Spinal cord (tissue), 9 donors: ENCODE measurements at regions not wholly inside any gene's neighbourhood (a gene's known extent, or its start where the extent isn't known, plus 50 kb on each side); places are given as distances from the start of the nearest gene placed in this dataset.

ENCODE experiments used
- DNase-seq, 6 donors: peaks; one replicate each; pipeline versions ENCODE4 v3.0.0 to v3.0.0-alpha.2; 2013 to 2015; ENCODE audit warnings: low spot score in 6 of 6, low read depth in 4 of 6
- H3K27ac ChIP-seq: one replicate; pipeline ENCODE4 v1.5.1; 2013; ENCODE audit warnings: low read depth, low read length, control low read depth
- H3K27me3 ChIP-seq: one replicate; pipeline ENCODE4 v1.6.1; 2013; ENCODE audit warnings: low read length; ENCODE audit not compliant: control insufficient read depth, insufficient read depth
- H3K36me3 ChIP-seq: one replicate; pipeline ENCODE4 v1.6.1; 2013; ENCODE audit warnings: low read length; ENCODE audit not compliant: control insufficient read depth, insufficient read depth
- H3K4me1 ChIP-seq: one replicate; pipeline ENCODE4 v1.6.1; 2013; ENCODE audit warnings: low read length; ENCODE audit not compliant: control insufficient read depth, insufficient read depth
- H3K4me3 ChIP-seq: one replicate; pipeline ENCODE4 v1.5.1; 2013; ENCODE audit warnings: low read depth, low read length, control low read depth
- H3K9me3 ChIP-seq: one replicate; pipeline ENCODE4 v1.6.1; 2013; ENCODE audit warnings: low read length; ENCODE audit not compliant: control insufficient read depth, insufficient read depth
- WGBS: methylation state at CpG from one replicate; pipeline ENCODE4 v1.1.5; 2013; ENCODE audit warnings: missing lambda C conversion rate; ENCODE audit not compliant: insufficient coverage; 5-methylcytosine and 5-hydroxymethylcytosine counted together
- donor health status: healthy.

DNA sequence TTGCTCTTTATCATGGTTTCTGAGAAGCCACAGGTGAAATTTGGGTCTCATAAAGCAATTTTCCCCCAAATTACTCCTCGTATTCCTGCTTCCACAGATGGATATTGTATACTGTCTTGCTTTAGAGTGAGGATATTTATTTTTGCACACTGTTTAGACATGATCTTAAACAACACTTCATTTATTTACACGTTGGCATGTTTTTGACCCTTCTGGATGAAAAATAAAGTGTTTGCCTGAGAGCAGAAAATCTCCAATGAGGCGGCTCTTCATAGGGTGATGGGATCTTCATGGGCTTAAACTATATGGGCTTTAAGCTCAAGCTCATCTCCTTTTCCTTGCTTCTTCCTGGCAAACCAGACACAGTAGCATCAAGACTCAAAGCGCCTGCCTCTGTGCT, 148.4 kb downstream of the MACROH2A1 start:
- 100% methylated on average over 1 of the region's 4 CpGs for WGBS

DNA sequence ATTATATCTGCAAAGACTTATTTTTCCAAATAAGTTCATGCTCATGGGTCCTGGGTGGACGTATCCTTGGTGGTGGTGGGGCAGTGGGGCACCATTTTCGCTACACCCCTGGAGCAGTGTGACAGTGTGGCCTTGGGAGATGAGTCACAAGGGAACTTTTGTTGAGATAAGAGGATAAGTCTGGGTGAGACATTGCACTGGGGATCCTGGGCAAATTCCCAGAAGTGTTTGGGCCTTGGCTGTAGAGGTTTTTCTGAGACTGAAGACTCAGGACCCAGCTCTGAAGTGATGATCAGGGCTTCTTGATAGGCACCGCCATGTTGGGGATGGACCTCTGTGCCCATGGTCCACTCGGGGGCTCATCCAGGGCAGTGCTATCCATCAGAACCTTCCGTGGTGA, 149.4 kb downstream of the MACROH2A1 start:
- Histone ChIP-seq H3K27ac (no peak overlapping the region), H3K36me3 (no peaks in the 10 kb centered on the region), H3K4me1 (peaks cover 11% of the 10 kb centered on the region), H3K27me3 (no peaks in the 10 kb centered on the region), H3K9me3 (no peaks in the 10 kb centered on the region), H3K4me3 (no peak overlapping the region)
- no peak for DNase-seq
- WGBS, result 94% methylated on average over 5 of the region's 5 CpGs

More for the DNA sequence above, 148.4 kb downstream of the MACROH2A1 start:
- H3K27ac ChIP-seq, result no peak overlapping the region
- no peaks in the 10 kb centered on the region for H3K27me3 ChIP-seq
- H3K9me3 ChIP-seq, result no peaks in the 10 kb centered on the region
- H3K36me3 ChIP-seq, result no peaks in the 10 kb centered on the region
- H3K4me3 ChIP-seq, result no peak overlapping the region
- no peak for DNase-seq
- peaks cover 11% of the 10 kb centered on the region for H3K4me1 ChIP-seq

DNA sequence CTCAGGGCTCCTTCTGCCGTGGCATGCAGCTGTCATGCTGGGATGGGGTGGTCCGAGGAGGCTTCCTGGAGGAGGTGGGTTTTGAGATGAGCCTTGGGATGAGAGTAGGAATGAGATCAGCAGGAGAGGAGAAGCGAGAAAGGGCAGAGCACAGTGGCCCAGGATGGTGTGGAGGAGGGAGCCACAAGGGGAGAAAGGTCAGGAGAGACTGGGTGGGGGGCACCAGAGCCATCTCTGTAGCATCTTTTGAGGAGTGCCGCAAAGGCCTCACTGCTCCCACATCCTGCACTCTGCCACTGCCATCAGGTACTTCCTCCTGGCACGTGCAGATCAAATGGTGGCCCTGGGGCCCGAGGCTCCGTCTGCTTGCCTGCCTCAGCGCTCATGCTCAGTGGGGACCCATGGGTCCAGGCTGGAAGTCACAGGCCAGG, 150.2 kb downstream of the MACROH2A1 start:
- Histone ChIP-seq H3K27ac (no peak overlapping the region), H3K36me3 (no peaks in the 10 kb centered on the region), H3K4me3 (no peak overlapping the region), H3K9me3 (no peaks in the 10 kb centered on the region), H3K4me1 (peaks cover 16% of the 10 kb centered on the region), H3K27me3 (no peaks in the 10 kb centered on the region)
- no peak for DNase-seq
- WGBS, result 86% methylated on average over 8 of the region's 8 CpGs

DNA sequence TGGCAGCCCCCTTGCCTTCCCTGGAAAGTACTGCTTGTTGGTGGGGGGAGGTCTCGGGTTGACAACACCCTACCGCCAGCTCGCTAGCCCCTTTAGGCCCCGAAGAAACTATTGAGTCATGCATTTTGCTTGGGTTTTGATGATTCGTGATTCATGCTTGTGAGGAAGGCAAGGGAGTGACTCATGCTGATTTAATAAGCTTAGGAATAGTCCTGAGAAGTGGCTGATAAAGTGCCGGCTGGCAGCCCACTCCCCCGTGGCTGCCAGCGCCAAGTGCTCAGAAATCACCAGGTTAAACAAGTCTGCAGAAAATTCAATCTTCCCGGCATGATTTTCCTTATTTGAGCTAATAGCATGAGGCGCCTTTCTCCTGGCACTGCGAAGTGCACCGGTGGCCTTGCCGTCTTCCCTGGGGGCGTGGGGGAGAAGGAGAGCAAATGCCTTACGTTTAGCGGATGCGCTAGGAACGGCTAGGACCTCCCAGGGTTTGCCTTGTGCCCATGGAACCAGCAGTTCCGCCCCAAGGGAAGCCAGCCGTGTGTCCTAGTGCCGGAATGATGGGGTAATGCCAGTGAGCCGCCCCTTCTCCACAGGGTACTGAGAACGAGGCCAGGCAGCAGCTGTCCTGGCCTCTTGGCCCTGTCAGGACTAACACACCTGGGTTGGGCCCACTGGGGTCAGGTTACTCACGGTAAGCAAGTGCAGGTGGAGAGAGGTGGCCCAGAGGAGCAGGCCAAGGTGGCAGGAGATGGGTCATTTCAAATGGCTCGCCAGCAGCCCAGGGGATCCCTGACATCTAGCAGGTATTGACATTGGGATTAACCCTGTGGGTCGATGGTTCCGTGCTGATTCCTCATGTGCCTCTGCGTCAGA, 151.9 kb downstream of the MACROH2A1 start:
- no peak overlapping the region for H3K4me3 ChIP-seq
- 69% methylated on average over 24 of the region's 28 CpGs for WGBS
- peak in 1 of 6 donors; percentile 61 for DNase-seq
- no peaks in the 10 kb centered on the region for H3K36me3 ChIP-seq
- H3K27me3 ChIP-seq, result no peaks in the 10 kb centered on the region
- no peak overlapping the region for H3K27ac ChIP-seq
- no peaks in the 10 kb centered on the region for H3K9me3 ChIP-seq
- H3K4me1 ChIP-seq, result peaks cover 28% of the 10 kb centered on the region

DNA sequence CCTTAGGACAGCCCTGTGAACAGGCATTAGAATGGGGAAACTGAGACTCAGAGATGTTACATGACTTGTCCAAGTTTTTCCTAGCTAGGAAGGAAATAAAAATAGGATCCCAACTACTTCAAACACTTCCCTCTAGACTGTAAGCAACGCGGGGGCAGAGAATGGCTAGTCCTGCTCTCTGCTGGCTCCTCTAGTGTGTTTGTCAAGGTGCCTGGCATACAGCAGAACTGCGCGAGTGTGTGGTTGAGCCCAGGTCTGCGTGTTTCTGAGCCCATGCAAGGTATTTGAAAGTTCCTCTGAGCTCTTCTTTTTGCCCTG, 152.5 kb downstream of the MACROH2A1 start:
- no peak overlapping the region for H3K27ac ChIP-seq
- peaks cover 34% of the 10 kb centered on the region for H3K4me1 ChIP-seq
- DNase-seq, result no peak
- no peaks in the 10 kb centered on the region for H3K9me3 ChIP-seq
- WGBS, result 85% methylated on average over 5 of the region's 5 CpGs
- no peak overlapping the region for H3K4me3 ChIP-seq
- no peaks in the 10 kb centered on the region for H3K36me3 ChIP-seq
- H3K27me3 ChIP-seq, result no peaks in the 10 kb centered on the region

DNA sequence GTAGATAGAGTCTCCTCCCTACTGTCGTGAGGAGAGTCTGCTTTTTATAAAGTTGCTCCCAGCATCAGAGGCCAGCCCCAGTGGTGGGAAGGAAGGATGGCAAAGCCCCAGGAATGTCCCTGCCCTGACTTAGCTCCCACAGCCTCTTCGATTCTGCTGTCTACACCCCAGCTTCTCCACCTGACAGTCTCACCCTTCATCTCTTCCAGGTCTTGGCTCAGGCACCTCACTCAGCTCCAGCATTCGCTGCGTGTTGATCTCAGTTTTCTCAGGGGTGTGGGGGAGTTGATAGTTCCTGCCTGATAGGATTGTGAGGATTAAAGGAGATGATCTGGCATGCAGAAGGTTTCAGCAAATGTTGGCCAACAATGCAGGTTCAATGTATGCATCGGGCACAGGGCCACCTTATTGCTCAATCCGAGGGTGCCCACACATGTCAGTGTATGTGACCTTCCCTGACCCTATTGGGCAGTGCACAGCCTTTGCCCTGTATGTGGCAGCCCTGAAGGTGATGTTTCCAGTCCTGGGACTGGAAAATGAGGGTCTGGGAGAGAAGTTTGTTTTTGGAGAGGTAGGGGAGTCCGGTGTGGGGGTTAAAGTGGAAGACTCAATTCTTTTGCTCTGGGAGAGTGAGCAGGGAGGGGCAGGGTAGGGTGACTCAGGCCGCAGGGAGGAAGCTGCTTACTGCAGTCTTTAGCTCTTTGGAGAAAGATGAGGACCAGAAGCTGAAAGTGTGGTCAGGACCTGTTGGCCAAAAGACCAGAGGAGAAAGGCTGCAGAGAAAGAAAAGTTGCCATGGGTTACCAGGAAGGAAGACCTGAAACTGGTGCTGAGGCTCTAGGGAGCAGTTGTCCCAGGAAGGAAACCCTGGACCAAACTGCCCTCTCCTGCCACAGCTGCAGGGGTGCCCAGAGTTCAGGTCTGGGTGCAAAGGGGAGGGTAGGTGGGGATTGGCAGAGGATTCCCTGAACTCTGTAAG, 153.2 kb downstream of the MACROH2A1 start:
- no peak overlapping the region for H3K27ac ChIP-seq
- no peaks in the 10 kb centered on the region for H3K9me3 ChIP-seq
- H3K36me3 ChIP-seq, result no peaks in the 10 kb centered on the region
- H3K4me3 ChIP-seq, result no peak overlapping the region
- DNase-seq, result no peak
- WGBS, result 75% methylated on average over 7 of the region's 8 CpGs
- peaks cover 36% of the 10 kb centered on the region for H3K4me1 ChIP-seq
- no peaks in the 10 kb centered on the region for H3K27me3 ChIP-seq

DNA sequence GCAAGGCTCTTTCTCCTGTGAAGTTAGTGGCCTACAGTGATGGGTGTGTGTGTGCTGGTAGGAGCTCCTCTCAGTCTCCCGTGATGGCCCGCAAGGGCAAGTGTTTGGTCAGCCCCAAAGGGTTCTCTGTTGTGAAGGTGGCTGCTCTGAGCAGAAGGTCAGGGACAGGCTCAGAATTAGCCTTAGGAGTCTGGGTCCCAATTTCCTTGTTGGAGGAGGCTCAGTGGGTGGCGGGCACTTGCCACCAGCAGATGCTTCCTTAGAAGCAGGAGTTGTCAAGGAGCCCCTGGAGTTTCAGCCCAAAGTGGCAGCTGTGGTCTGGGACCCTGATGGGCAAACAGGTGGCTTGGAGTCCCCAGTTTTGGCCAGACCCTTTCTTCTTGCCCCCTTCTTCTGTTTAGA, 154.4 kb downstream of the MACROH2A1 start:
- Histone ChIP-seq H3K27ac (no peak overlapping the region), H3K9me3 (no peaks in the 10 kb centered on the region), H3K27me3 (no peaks in the 10 kb centered on the region), H3K4me3 (no peak overlapping the region), H3K36me3 (no peaks in the 10 kb centered on the region), H3K4me1 (peaks cover 44% of the 10 kb centered on the region)
- no peak for DNase-seq
- 100% methylated on average over 3 of the region's 3 CpGs for WGBS

DNA sequence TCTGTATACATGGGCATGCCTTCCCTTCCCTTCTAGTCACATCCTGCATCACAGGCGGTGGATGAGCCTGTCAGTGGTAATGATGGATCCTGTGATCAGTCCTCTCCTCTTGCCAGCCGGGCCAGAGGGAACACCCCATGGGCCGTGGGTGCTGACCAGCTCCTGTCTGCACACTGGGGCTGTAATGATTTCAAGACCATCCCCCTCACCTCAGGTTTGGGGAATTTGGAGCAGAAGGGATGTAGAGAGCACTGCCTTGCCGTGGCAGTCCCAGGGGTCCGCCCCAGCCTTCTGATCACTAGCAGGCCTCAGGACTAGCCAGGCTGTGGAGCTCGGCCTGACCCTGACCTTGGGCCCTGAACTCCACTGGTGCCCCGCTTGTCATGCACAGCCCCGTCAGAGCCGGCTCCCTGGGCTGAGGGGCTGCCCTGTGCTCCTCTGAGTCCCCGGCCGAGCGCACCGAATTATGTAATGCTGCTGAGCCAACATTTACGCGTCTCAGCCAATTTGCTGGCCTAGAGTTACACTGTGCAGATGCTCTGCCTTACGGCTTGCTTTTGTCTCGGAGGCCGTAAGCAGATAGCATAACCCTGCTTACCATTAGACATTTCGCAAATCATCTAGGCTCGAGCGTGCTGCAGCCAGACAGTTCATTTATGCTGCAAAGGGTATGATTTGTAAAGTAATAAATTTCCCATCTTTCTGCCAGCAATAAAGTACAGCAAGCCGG, 155.3 kb downstream of the MACROH2A1 start:
- Histone ChIP-seq H3K27me3 (no peaks in the 10 kb centered on the region), H3K4me1 (peaks cover 52% of the 10 kb centered on the region), H3K4me3 (no peak overlapping the region), H3K36me3 (no peaks in the 10 kb centered on the region), H3K27ac (no peak overlapping the region), H3K9me3 (no peaks in the 10 kb centered on the region)
- WGBS, result 64% methylated on average over 15 of the region's 22 CpGs
- DNase-seq, result peak in 2 of 6 donors; percentile 72 to 86

DNA sequence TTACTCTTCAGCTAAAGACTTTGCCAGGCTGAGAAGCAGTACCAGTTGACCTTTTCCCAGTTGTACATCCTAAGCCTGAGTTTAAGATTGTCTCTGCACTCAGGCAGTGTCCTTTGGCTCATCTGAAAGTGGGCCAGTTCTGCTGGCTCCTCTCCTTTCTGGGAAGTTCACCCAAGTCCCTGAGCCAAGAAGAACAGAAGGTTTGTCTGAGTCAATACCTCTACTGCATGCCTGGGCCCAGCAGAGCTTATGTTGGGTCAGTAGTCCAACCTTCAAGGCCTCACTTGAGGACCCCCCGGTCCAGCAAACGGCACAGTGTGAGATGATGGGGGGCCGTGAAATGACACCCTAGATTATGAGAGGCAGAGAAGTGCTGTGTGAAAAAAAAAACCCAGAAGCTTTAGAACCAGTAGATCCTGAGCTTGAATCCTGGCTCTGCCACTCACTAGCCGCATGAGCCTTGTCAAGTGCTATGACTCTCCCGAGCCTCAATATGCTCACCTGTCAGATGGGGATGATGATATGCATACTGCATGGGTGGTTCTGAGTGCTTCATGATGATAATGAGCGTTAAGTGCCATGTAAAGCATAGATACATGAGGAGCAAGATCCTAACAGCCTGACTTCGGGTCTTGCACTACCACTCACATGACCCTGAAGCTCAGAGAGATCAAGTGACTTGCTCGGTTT, 156.0 kb downstream of the MACROH2A1 start:
- Histone ChIP-seq H3K27ac (no peak overlapping the region), H3K4me1 (peaks cover 55% of the 10 kb centered on the region), H3K4me3 (no peak overlapping the region), H3K27me3 (no peaks in the 10 kb centered on the region), H3K9me3 (no peaks in the 10 kb centered on the region), H3K36me3 (no peaks in the 10 kb centered on the region)
- WGBS, result 84% methylated on average over 6 of the region's 8 CpGs
- peak in 1 of 6 donors; percentile 81 for DNase-seq
